ENCODE measurements at regions not wholly inside any gene's neighbourhood (a gene's known extent, or its start where the extent isn't known, plus 50 kb on each side); places are given as distances from the start of the nearest gene placed in this dataset.
"Not testable (repeated sequence)": the region's sequence is repeated elsewhere in the genome, so short reads cannot be mapped to it uniquely, and the experiment has no call there.

DNA sequence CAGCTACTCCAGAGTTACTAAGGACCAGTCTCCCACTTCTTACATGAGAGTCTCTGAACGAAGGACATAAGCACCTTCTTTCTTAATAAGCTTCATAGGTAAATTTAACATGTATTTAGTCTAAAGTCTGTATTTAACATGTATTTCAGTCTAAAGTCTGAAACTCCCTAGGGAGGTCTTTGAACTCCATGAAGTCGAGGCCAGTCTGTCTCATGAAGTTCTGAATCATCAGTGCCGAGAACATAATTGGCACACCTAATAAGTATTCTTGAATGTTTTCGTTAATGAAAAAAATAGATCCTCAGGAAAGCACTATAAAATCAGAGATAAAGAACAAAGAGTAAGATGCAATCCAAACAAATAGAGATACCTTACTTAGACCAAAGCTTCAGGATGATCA lies 945.5 kb downstream of the TTLL7 start:
- no peak overlapping the region for H3K4me2 ChIP-seq (ENCODE audit: low read length)

DNA sequence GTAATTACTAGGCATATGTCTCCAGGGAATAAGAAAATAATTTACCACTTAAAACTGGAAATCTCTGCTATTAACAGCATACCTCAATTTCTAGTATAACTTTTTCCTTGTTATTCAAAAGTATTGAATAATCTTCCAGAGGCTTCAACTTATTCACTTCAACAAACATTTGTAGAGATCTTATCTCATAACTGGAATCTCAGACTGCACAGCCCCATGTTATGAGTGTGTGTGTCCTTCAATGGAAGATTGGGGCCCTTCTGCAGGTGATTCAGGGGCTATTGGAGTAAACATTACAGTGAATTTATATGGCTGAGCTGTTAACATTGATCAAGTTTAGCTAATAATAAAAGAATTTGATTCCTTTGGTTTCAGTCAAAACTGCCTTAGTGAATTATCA lies 946.1 kb downstream of the TTLL7 start:
- no peaks in the 10 kb centered on the region for H4K20me1 ChIP-seq (ENCODE audit: control insufficient read depth, insufficient read depth, low read depth, low read length)
- no peak overlapping the region for H3K27ac ChIP-seq (ENCODE audit: low read depth, low read length)
- no peak overlapping the region for H3K4me2 ChIP-seq (ENCODE audit: low read length)

More for the DNA sequence above, 945.5 kb downstream of the TTLL7 start:
- Histone ChIP-seq H3K27ac (ENCODE audit: low read depth, low read length) (no peak overlapping the region), H3K79me2 (ENCODE audit: control insufficient read depth, low read length) (no peaks in the 10 kb centered on the region), H3K9me2 (replicated peaks; ENCODE audit: control insufficient read depth, low read length) (no peaks in the 10 kb centered on the region), H3K36me3 (ENCODE audit: control insufficient read depth, low read length) (no peaks in the 10 kb centered on the region), H3K4me1 (ENCODE audit: control insufficient read depth, low read length) (no peaks in the 10 kb centered on the region), H3K27me3 (ENCODE audit: control insufficient read depth, low read length) (no peaks in the 10 kb centered on the region), H4K20me1 (ENCODE audit: control insufficient read depth, insufficient read depth, low read depth, low read length) (no peaks in the 10 kb centered on the region), H3K4me3 (ENCODE audit: low read length) (no peak overlapping the region), H3K9me3 (ENCODE audit: control insufficient read depth, insufficient read depth, low read length) (no peaks in the 10 kb centered on the region; the same call in 1 of the 2 replicates), H3F3A (ENCODE audit: control insufficient read depth, insufficient read depth) (no peaks in the 10 kb centered on the region)
- TF ChIP-seq, protein P1, sequence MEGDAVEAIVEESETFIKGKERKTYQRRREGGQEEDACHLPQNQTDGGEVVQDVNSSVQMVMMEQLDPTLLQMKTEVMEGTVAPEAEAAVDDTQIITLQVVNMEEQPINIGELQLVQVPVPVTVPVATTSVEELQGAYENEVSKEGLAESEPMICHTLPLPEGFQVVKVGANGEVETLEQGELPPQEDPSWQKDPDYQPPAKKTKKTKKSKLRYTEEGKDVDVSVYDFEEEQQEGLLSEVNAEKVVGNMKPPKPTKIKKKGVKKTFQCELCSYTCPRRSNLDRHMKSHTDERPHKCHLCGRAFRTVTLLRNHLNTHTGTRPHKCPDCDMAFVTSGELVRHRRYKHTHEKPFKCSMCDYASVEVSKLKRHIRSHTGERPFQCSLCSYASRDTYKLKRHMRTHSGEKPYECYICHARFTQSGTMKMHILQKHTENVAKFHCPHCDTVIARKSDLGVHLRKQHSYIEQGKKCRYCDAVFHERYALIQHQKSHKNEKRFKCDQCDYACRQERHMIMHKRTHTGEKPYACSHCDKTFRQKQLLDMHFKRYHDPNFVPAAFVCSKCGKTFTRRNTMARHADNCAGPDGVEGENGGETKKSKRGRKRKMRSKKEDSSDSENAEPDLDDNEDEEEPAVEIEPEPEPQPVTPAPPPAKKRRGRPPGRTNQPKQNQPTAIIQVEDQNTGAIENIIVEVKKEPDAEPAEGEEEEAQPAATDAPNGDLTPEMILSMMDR (IDR thresholded peaks at IDR 0.05; ENCODE audit: low read depth, low read length, poor library complexity, severe bottlenecking), result no peak

DNA sequence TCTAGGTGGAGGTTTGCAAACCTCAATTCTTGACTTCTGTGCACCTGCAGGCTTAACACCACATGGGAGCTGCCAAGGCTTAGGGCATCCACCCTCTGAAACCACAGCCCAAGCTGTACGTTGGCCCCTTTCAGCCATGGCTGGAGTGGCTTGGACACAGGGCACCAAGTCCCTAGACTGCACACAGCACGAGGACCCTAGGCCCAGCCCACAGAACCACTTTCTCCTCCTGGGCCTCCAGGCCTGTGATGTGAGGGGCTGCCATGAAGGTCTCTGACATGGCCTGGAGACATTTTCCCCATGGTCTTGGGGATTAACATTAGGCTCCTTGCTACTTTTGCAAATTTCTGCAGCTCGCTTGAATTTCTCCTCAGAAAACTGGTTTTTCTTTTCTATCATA lies 947.9 kb downstream of the TTLL7 start:
- H3K27me3 ChIP-seq (ENCODE audit: control insufficient read depth, low read length); H3K9me3 ChIP-seq (ENCODE audit: control insufficient read depth, insufficient read depth, low read length); H3F3A ChIP-seq (ENCODE audit: control insufficient read depth, insufficient read depth): not testable (repeated sequence)

More for the DNA sequence above, 946.1 kb downstream of the TTLL7 start:
- Histone ChIP-seq H3K9me3 (ENCODE audit: control insufficient read depth, insufficient read depth, low read length) (no peaks in the 10 kb centered on the region; the same call in 1 of the 2 replicates), H3K4me3 (ENCODE audit: low read length) (no peak overlapping the region), H3K79me2 (ENCODE audit: control insufficient read depth, low read length) (no peaks in the 10 kb centered on the region), H3K27me3 (ENCODE audit: control insufficient read depth, low read length) (no peaks in the 10 kb centered on the region), H3K9me2 (replicated peaks; ENCODE audit: control insufficient read depth, low read length) (no peaks in the 10 kb centered on the region), H3F3A (ENCODE audit: control insufficient read depth, insufficient read depth) (no peaks in the 10 kb centered on the region), H3K36me3 (ENCODE audit: control insufficient read depth, low read length) (no peaks in the 10 kb centered on the region), H3K4me1 (ENCODE audit: control insufficient read depth, low read length) (no peaks in the 10 kb centered on the region)
- TF ChIP-seq, protein P1 (IDR thresholded peaks at IDR 0.05; ENCODE audit: low read depth, low read length, poor library complexity, severe bottlenecking), result no peak
- TF ChIP-seq EZH2phosphoT487 (IDR thresholded peaks at IDR 0.05; ENCODE audit: borderline replicate concordance, low read length), result no peak

DNA sequence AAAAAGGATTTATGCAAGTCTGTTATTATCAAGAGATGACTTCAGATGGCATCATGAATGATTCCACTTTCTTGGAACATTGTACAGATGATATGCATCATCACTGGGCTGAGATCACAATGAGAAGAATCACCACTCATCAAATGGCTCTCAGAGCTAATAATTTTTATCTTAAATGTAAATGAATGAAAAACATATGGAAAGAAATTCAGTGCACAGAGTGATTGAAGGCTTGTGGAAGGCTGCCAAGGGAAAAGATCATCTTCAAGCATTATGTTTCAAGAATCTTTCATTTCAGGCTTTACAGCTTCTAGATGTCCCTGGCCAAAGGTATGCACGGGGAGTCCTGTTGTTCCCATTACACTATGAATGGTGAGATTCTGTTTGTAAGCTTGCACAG lies 955.7 kb downstream of the TTLL7 start:
- H3K27me3 ChIP-seq (ENCODE audit: control insufficient read depth, low read length), result no peaks in the 10 kb centered on the region
- no peak overlapping the region for H3K4me2 ChIP-seq (ENCODE audit: low read length)
- no peaks in the 10 kb centered on the region for H4K20me1 ChIP-seq (ENCODE audit: control insufficient read depth, insufficient read depth, low read depth, low read length)
- H3F3A ChIP-seq (ENCODE audit: control insufficient read depth, insufficient read depth), result no peaks in the 10 kb centered on the region
- no peaks in the 10 kb centered on the region for H3K4me1 ChIP-seq (ENCODE audit: control insufficient read depth, low read length)
- TF ChIP-seq, protein P1 (IDR thresholded peaks at IDR 0.05; ENCODE audit: low read depth, low read length, poor library complexity, severe bottlenecking), result no peak
- TF ChIP-seq EZH2phosphoT487 (IDR thresholded peaks at IDR 0.05; ENCODE audit: borderline replicate concordance, low read length), result no peak
- H3K4me3 ChIP-seq (ENCODE audit: low read length), result no peak overlapping the region
- H3K9me2 ChIP-seq (replicated peaks; ENCODE audit: control insufficient read depth, low read length), result no peaks in the 10 kb centered on the region
- no peaks in the 10 kb centered on the region for H3K36me3 ChIP-seq (ENCODE audit: control insufficient read depth, low read length)
- H3K9me3 ChIP-seq (ENCODE audit: control insufficient read depth, insufficient read depth, low read length), result no peaks in the 10 kb centered on the region
- H3K79me2 ChIP-seq (ENCODE audit: control insufficient read depth, low read length), result no peaks in the 10 kb centered on the region
- H3K27ac ChIP-seq (ENCODE audit: low read depth, low read length), result no peak overlapping the region

More for the DNA sequence above, 947.9 kb downstream of the TTLL7 start:
- not testable (repeated sequence) for H3K4me1 ChIP-seq (ENCODE audit: control insufficient read depth, low read length); H3K79me2 ChIP-seq (ENCODE audit: control insufficient read depth, low read length); H3K9me2 ChIP-seq (replicated peaks; ENCODE audit: control insufficient read depth, low read length); H3K36me3 ChIP-seq (ENCODE audit: control insufficient read depth, low read length); H3K4me3 ChIP-seq (ENCODE audit: low read length); H3K4me2 ChIP-seq (ENCODE audit: low read length); H3K27ac ChIP-seq (ENCODE audit: low read depth, low read length); H4K20me1 ChIP-seq (ENCODE audit: control insufficient read depth, insufficient read depth, low read depth, low read length)

DNA sequence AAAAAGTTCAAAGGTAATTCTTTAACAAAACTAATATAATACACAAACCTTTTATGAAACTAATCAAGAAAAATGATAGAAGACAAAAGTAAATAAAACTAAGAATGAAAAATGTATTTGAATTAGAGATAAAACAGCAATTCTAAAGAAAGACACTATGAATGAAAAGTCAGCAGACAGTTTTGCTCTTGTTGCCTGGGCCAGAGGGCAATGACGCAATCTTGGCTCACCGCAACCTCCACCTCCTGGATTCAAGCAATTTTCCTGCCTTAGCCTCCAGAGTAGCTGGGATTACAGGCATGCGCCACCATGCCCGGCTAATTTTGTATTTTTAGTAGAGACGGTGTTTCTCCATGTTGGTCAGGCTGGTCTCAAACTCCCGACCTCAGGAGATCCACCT lies 959.8 kb downstream of the TTLL7 start:
- not testable (repeated sequence) for H3K9me2 ChIP-seq (replicated peaks; ENCODE audit: control insufficient read depth, low read length); H3K79me2 ChIP-seq (ENCODE audit: control insufficient read depth, low read length); H3K9me3 ChIP-seq (ENCODE audit: control insufficient read depth, insufficient read depth, low read length); H3K4me1 ChIP-seq (ENCODE audit: control insufficient read depth, low read length); H4K20me1 ChIP-seq (ENCODE audit: control insufficient read depth, insufficient read depth, low read depth, low read length); H3K27ac ChIP-seq (ENCODE audit: low read depth, low read length); H3F3A ChIP-seq (ENCODE audit: control insufficient read depth, insufficient read depth); H3K4me2 ChIP-seq (ENCODE audit: low read length); H3K4me3 ChIP-seq (ENCODE audit: low read length); H3K27me3 ChIP-seq (ENCODE audit: control insufficient read depth, low read length); H3K36me3 ChIP-seq (ENCODE audit: control insufficient read depth, low read length)
